Suprapubic skin (tissue), 4 donors: ENCODE measurements at regions not wholly inside any gene's neighbourhood (a gene's known extent, or its start where the extent isn't known, plus 50 kb on each side); places are given as distances from the start of the nearest gene placed in this dataset.

Experiments
- DNase-seq, 2 donors: peaks; one replicate each; pipeline ENCODE4 v3.0.0-alpha.2; 2019; ENCODE audit warnings: low spot score in 2 of 2
- H3K27ac ChIP-seq: fragments of 200-600 bp; sonication (generic); one replicate; pipeline ENCODE4 v1.5.1; 2019
- H3K27me3 ChIP-seq: fragments of 200-600 bp; sonication (generic); one replicate; pipeline ENCODE4 v1.5.1; 2019
- H3K36me3 ChIP-seq: fragments of 200-600 bp; sonication (generic); one replicate; pipeline ENCODE4 v1.5.1; 2019
- H3K4me1 ChIP-seq: fragments of 200-600 bp; sonication (generic); one replicate; pipeline ENCODE4 v1.5.1; 2019
- H3K4me3 ChIP-seq: fragments of 200-600 bp; sonication (generic); one replicate; pipeline ENCODE4 v1.5.1; 2019; ENCODE audit warnings: mild to moderate bottlenecking
- H3K9me3 ChIP-seq: fragments of 200-600 bp; sonication (generic); one replicate; pipeline ENCODE4 v1.5.1; 2019
- CTCF ChIP-seq, 2 donors: fragments of 200-600 bp in 1 of 2; fragments of 450-650 bp in 1 of 2; sonication (generic) in 1 of 2; IDR thresholded peaks; one replicate each; pipeline ENCODE4 v1.5.1; 2016 to 2019; ENCODE audit warnings: antibody characterized with exemption in 2 of 2, mild to moderate bottlenecking in 1 of 2, moderate library complexity in 1 of 2
- EP300 ChIP-seq: sonication (generic); formaldehyde crosslinking; IDR thresholded peaks from one replicate; pipeline ENCODE4 v1.6.1; 2017; ENCODE audit warnings: antibody characterized with exemption
- POLR2A ChIP-seq, 2 donors: fragments of 450-650 bp; IDR thresholded peaks; one replicate each; pipeline ENCODE4 v1.6.1; 2017; ENCODE audit warnings: antibody characterized with exemption in 2 of 2, mild to moderate bottlenecking in 2 of 2, moderate library complexity in 2 of 2
- POLR2AphosphoS5 ChIP-seq, 3 donors: sonication (generic); formaldehyde crosslinking; IDR thresholded peaks; one replicate each; pipeline ENCODE4 v1.6.1; 2017; ENCODE audit warnings: antibody characterized with exemption in 3 of 3
- WGBS: methylation state at CpG from one replicate; pipeline ENCODE4 v1.1.5; 2018; 5-methylcytosine and 5-hydroxymethylcytosine counted together

GRCh38 chr9:73233359-73234007 lies 81.8 kb downstream of the ANXA1 start:
- Histone ChIP-seq H3K4me1 (no peaks in the 10 kb centered on the region), H3K4me3 (no peak overlapping the region), H3K36me3 (no peaks in the 10 kb centered on the region), H3K27ac (no peak overlapping the region), H3K27me3 (no peaks in the 10 kb centered on the region), H3K9me3 (no peaks in the 10 kb centered on the region)
- TF ChIP-seq CTCF (IDR thresholded peaks at IDR 0.05) = no peak
- TF ChIP-seq POLR2A (IDR thresholded peaks at IDR 0.05) = no peak
- no peak for TF ChIP-seq EP300
- no peak for TF ChIP-seq POLR2AphosphoS5 (IDR thresholded peaks at IDR 0.05)
- DNase-seq = no peak
- WGBS = 75% methylated on average over 6 of the region's 6 CpGs

- no peaks in the 10 kb centered on the region for H3K36me3 ChIP-seq
- DNase-seq = no peak
- WGBS = 89% methylated on average over 1 of the region's 1 CpG
- no peak overlapping the region for H3K4me3 ChIP-seq
- H3K27ac ChIP-seq = no peak overlapping the region
- H3K27me3 ChIP-seq = no peaks in the 10 kb centered on the region
- no peaks in the 10 kb centered on the region for H3K9me3 ChIP-seq
- H3K4me1 ChIP-seq = no peaks in the 10 kb centered on the region
- TF ChIP-seq CTCF (IDR thresholded peaks at IDR 0.05) = no peak
- no peak for TF ChIP-seq POLR2AphosphoS5 (IDR thresholded peaks at IDR 0.05)
- no peak for TF ChIP-seq EP300
- TF ChIP-seq POLR2A (IDR thresholded peaks at IDR 0.05) = no peak
These were observed 82.3 kb downstream of the ANXA1 start for GRCh38 chr9:73234008-73234360.

- Histone ChIP-seq H3K4me1 (no peaks in the 10 kb centered on the region), H3K36me3 (no peaks in the 10 kb centered on the region), H3K9me3 (no peaks in the 10 kb centered on the region), H3K27me3 (no peaks in the 10 kb centered on the region), H3K4me3 (no peak overlapping the region), H3K27ac (no peak overlapping the region)
- DNase-seq = no peak
- TF ChIP-seq POLR2A (IDR thresholded peaks at IDR 0.05) (no peak), CTCF (IDR thresholded peaks at IDR 0.05) (no peak), POLR2AphosphoS5 (IDR thresholded peaks at IDR 0.05) (no peak), EP300 (no peak)
- 58% methylated on average over 1 of the region's 1 CpG for WGBS
These were observed 85.5 kb downstream of the ANXA1 start for GRCh38 chr9:73237140-73237539.

GRCh38 chr9:73239570-73240265 lies 88.1 kb downstream of the ANXA1 start:
- no peak for TF ChIP-seq POLR2A (IDR thresholded peaks at IDR 0.05)
- TF ChIP-seq CTCF (IDR thresholded peaks at IDR 0.05) = no peak
- TF ChIP-seq POLR2AphosphoS5 (IDR thresholded peaks at IDR 0.05) = no peak
- no peak for TF ChIP-seq EP300
- Histone ChIP-seq H3K27ac (no peak overlapping the region), H3K4me1 (no peaks in the 10 kb centered on the region), H3K9me3 (no peaks in the 10 kb centered on the region), H3K36me3 (no peaks in the 10 kb centered on the region), H3K27me3 (no peaks in the 10 kb centered on the region), H3K4me3 (no peak overlapping the region)
- DNase-seq = no peak
- WGBS = 51% methylated on average over 2 of the region's 2 CpGs

- WGBS = 95% methylated on average over 2 of the region's 2 CpGs
- H3K9me3 ChIP-seq = no peaks in the 10 kb centered on the region
- H3K4me3 ChIP-seq = no peak overlapping the region
- no peak for TF ChIP-seq EP300
- no peak for TF ChIP-seq POLR2A (IDR thresholded peaks at IDR 0.05)
- no peak for TF ChIP-seq CTCF (IDR thresholded peaks at IDR 0.05)
- TF ChIP-seq POLR2AphosphoS5 (IDR thresholded peaks at IDR 0.05) = no peak
- H3K36me3 ChIP-seq = no peaks in the 10 kb centered on the region
- H3K27me3 ChIP-seq = no peaks in the 10 kb centered on the region
- no peak for DNase-seq
- H3K4me1 ChIP-seq = no peaks in the 10 kb centered on the region
- no peak overlapping the region for H3K27ac ChIP-seq
These were observed 91.4 kb downstream of the ANXA1 start for GRCh38 chr9:73243078-73243477.
